ENCODE measurements at regions not wholly inside any gene's neighbourhood (a gene's known extent, or its start where the extent isn't known, plus 50 kb on each side); places are given as distances from the start of the nearest gene placed in this dataset.

- no peak for TF ChIP-seq CTCF (IDR thresholded peaks at IDR 0.05)
- TF ChIP-seq POLR2A (IDR thresholded peaks at IDR 0.05): no peak
These were observed 213.5 kb upstream of the MBL2 start for GRCh38 chr10:52986125-52986524.
